CD14-positive monocyte (primary cell): ENCODE measurements at regions not wholly inside any gene's neighbourhood (a gene's known extent, or its start where the extent isn't known, plus 50 kb on each side); places are given as distances from the start of the nearest gene placed in this dataset.

Source experiments
- DNase-seq, 3 donors: peaks; one replicate each; pipeline ENCODE4 v3.0.0-alpha.2; 2011 to 2022
- H2AFZ ChIP-seq: 2 replicates; pipeline ENCODE4 v1.6.0; 2012; ENCODE audit warnings: mild to moderate bottlenecking, low read depth, low read length, inconsistent platforms; ENCODE audit not compliant: insufficient read depth, poor library complexity, severe bottlenecking
- H3K27ac ChIP-seq, 2 donors: 1 replicate in 1 of 2; 2 replicates in 1 of 2; pipeline ENCODE4 v1.5.1; 2012 to 2013; ENCODE audit warnings: low read length in 2 of 2, control low read depth in 1 of 2, inconsistent platforms in 1 of 2, low read depth in 1 of 2, mild to moderate bottlenecking in 1 of 2
- H3K27me3 ChIP-seq, 2 donors: one replicate each; pipeline versions ENCODE4 v1.6.0 to v1.6.1; 2011 to 2013; ENCODE audit warnings: low read length in 2 of 2; ENCODE audit not compliant: control insufficient read depth in 2 of 2, insufficient read depth in 2 of 2
- H3K36me3 ChIP-seq, 2 donors: replicated peaks in 1 of 2; 1 replicate in 1 of 2; 2 replicates in 1 of 2; pipeline versions ENCODE4 v1.5.1 to v1.6.1; 2012 to 2013; ENCODE audit warnings: low read length in 2 of 2, control low read depth in 1 of 2, inconsistent platforms in 1 of 2, mild to moderate bottlenecking in 1 of 2; ENCODE audit not compliant: insufficient read depth in 2 of 2, control insufficient read depth in 1 of 2
- H3K4me1 ChIP-seq, 2 donors: 1 replicate in 1 of 2; 2 replicates in 1 of 2; pipeline versions ENCODE4 v1.5.1 to v1.6.1; 2012 to 2013; ENCODE audit warnings: low read length in 2 of 2, control low read depth in 1 of 2, inconsistent platforms in 1 of 2, mild to moderate bottlenecking in 1 of 2, moderate library complexity in 1 of 2; ENCODE audit not compliant: insufficient read depth in 2 of 2, control insufficient read depth in 1 of 2
- H3K4me2 ChIP-seq: replicated peaks from 2 replicates; pipeline ENCODE3; 2012; ENCODE audit warnings: low read length, moderate library complexity, mild to moderate bottlenecking; ENCODE audit not compliant: poor library complexity, severe bottlenecking; ENCODE audit errors: extremely low read depth
- H3K4me3 ChIP-seq, 3 experiments: fragments of 200-600 bp in 1 of 3; sonication (generic) in 1 of 3; replicated peaks in 1 of 3; 1 replicate in 2 of 3; 2 replicates in 1 of 3; pipeline ENCODE4 v1.5.1; 2011 to 2013; ENCODE audit warnings: low read length in 3 of 3, mild to moderate bottlenecking in 3 of 3, control low read depth in 2 of 3, low read depth in 2 of 3, inconsistent platforms in 1 of 3, moderate library complexity in 1 of 3
- H3K79me2 ChIP-seq: 2 replicates; pipeline ENCODE4 v1.6.0; 2012; ENCODE audit warnings: mild to moderate bottlenecking, control low read depth, inconsistent platforms, low read length, moderate library complexity; ENCODE audit not compliant: insufficient read depth
- H3K9ac ChIP-seq: 2 replicates; pipeline ENCODE4 v1.6.0; 2017; ENCODE audit warnings: low read length, mild to moderate bottlenecking; ENCODE audit not compliant: insufficient read depth, poor library complexity, severe bottlenecking
- H3K9me3 ChIP-seq, 2 donors: replicated peaks in 1 of 2; 1 replicate in 1 of 2; 2 replicates in 1 of 2; pipeline versions ENCODE4 v1.5.1 to v1.6.1; 2012 to 2013; ENCODE audit warnings: low read length in 2 of 2, control low read depth in 1 of 2; ENCODE audit not compliant: control insufficient read depth in 1 of 2, insufficient read depth in 1 of 2
- H4K20me1 ChIP-seq: 2 replicates; pipeline ENCODE4 v1.6.0; 2012; ENCODE audit warnings: mild to moderate bottlenecking, low read length, control low read depth, moderate library complexity; ENCODE audit not compliant: insufficient read depth
- H3K27ac Mint-ChIP-seq, 7 donors: one replicate each; pipeline ENCODE4 v1.8.0; 2020; ENCODE audit warnings: mild to moderate bottlenecking in 7 of 7, mixed read lengths in 7 of 7, moderate library complexity in 6 of 7, inconsistent platforms in 2 of 7
- H3K27me3 Mint-ChIP-seq, 3 donors: one replicate each; pipeline ENCODE4 v1.8.0; 2021 to 2022; ENCODE audit warnings: low read depth in 3 of 3, mild to moderate bottlenecking in 3 of 3, mixed read lengths in 3 of 3, moderate library complexity in 3 of 3, inconsistent platforms in 1 of 3
- H3K36me3 Mint-ChIP-seq, 2 donors: one replicate each; pipeline ENCODE4 v1.8.0; 2020; ENCODE audit warnings: mixed read lengths in 2 of 2, inconsistent platforms in 1 of 2, mild to moderate bottlenecking in 1 of 2
- H3K4me1 Mint-ChIP-seq: one replicate; pipeline ENCODE4 v1.8.0; 2020; ENCODE audit warnings: mild to moderate bottlenecking, mixed read lengths
- H3K4me3 Mint-ChIP-seq, 2 donors: one replicate each; pipeline ENCODE4 v1.8.0; 2020; ENCODE audit warnings: mild to moderate bottlenecking in 2 of 2, mixed read lengths in 2 of 2, moderate library complexity in 1 of 2
- H3K9me3 Mint-ChIP-seq, 7 donors: one replicate each; pipeline ENCODE4 v1.8.0; 2020 to 2022; ENCODE audit warnings: mixed read lengths in 7 of 7, mild to moderate bottlenecking in 6 of 7, moderate library complexity in 6 of 7, inconsistent platforms in 2 of 7
- WGBS: methylation state at CpG from one replicate; pipeline ENCODE4 v1.1.5; 2013; ENCODE audit warnings: missing lambda C conversion rate; ENCODE audit not compliant: insufficient coverage; 5-methylcytosine and 5-hydroxymethylcytosine counted together
- intact Hi-C, 2 donors: fragments of 100-400 bp; cut with micrococcal nuclease; formaldehyde crosslinking; loops; one replicate each; pipeline versions ENCODE4 v1.15.0 to v1.15.1; 2023
- TF ChIP-seq, protein P1 (sequence below): fragments of 200-600 bp; IDR thresholded peaks from one replicate; pipeline ENCODE4 v1.8.0; 2022; ENCODE audit warnings: antibody characterized with exemption, mild to moderate bottlenecking

DNA sequence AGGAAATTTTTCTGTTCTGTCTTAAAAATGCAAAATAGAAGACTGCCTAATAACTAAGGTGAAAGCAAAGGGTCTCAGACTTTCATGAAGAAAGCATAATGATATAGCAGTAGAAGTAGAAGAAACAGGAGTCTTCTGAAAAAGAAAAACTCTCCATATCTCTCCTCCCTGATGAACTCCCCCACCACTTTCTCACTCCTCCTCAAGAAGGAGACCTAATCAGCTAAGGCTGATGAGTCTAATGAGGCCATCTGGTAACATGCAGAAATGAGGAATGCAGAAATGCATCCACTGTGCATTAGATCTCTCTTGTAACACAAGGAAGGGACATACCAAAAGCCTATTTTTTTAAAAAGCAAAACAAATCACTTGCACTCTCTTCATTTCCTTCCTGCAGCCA lies 273.7 kb upstream of the UBE2E3 start:
- Histone ChIP-seq H3K4me1 (peaks cover 0 to 7% of the 10 kb centered on the region in 2 donors), H3K36me3 (no peaks in the 10 kb centered on the region), H3K9me3 (no peaks in the 10 kb centered on the region), H3K9ac (no peak overlapping the region), H3K4me3 (no peak overlapping the region), H2AFZ (no peak overlapping the region), H3K4me2 (no peak overlapping the region), H3K27me3 (no peaks in the 10 kb centered on the region), H3K27ac (no peak overlapping the region), H4K20me1 (no peaks in the 10 kb centered on the region), H3K79me2 (no peaks in the 10 kb centered on the region)
- H3K9me3 Mint-ChIP-seq: peaks cover 0 to 2% (median 0%) of the 10 kb centered on the region in 7 donors
- DNase-seq: no peak
- no peak overlapping the region for H3K4me3 Mint-ChIP-seq
- H3K27ac Mint-ChIP-seq: no peak overlapping the region
- TF ChIP-seq, protein P1, sequence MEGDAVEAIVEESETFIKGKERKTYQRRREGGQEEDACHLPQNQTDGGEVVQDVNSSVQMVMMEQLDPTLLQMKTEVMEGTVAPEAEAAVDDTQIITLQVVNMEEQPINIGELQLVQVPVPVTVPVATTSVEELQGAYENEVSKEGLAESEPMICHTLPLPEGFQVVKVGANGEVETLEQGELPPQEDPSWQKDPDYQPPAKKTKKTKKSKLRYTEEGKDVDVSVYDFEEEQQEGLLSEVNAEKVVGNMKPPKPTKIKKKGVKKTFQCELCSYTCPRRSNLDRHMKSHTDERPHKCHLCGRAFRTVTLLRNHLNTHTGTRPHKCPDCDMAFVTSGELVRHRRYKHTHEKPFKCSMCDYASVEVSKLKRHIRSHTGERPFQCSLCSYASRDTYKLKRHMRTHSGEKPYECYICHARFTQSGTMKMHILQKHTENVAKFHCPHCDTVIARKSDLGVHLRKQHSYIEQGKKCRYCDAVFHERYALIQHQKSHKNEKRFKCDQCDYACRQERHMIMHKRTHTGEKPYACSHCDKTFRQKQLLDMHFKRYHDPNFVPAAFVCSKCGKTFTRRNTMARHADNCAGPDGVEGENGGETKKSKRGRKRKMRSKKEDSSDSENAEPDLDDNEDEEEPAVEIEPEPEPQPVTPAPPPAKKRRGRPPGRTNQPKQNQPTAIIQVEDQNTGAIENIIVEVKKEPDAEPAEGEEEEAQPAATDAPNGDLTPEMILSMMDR: no peak
- peaks cover 0 to 2% (median 1%) of the 10 kb centered on the region in 3 donors for H3K27me3 Mint-ChIP-seq
- intact Hi-C loops: no loop called here
- no peaks in the 10 kb centered on the region for H3K36me3 Mint-ChIP-seq
- H3K4me1 Mint-ChIP-seq: no peaks in the 10 kb centered on the region

DNA sequence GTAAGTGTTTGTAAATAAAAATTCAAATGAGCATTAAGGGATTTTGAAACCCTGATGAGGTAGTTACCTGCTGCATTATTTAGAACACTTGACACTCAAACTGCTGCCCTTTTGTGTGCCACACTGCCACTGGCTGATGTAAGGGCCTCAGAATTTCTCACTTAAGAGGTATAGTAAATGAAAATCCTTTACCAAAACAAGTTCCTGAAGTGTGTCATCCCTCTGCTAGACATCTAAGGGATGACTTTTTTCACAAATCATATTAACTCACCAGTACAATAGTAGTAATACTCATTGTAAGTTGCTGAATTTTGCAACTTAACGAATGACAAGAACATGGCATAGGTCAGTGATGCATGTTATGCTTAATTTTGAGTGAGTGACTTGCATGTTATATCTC lies 274.9 kb upstream of the UBE2E3 start:
- no peaks in the 10 kb centered on the region for H3K36me3 Mint-ChIP-seq
- H3K27ac Mint-ChIP-seq: no peak overlapping the region
- intact Hi-C loops: no loop called here
- no CpG with 5 or more reads among the region's 1 CpG for WGBS
- Histone ChIP-seq H3K4me2 (no peak overlapping the region), H3K4me3 (no peak overlapping the region), H3K27me3 (no peaks in the 10 kb centered on the region), H3K27ac (no peak overlapping the region), H3K79me2 (no peaks in the 10 kb centered on the region), H3K36me3 (no peaks in the 10 kb centered on the region), H3K9me3 (no peaks in the 10 kb centered on the region), H3K9ac (no peak overlapping the region), H4K20me1 (no peaks in the 10 kb centered on the region), H2AFZ (no peak overlapping the region), H3K4me1 (peaks cover 0 to 7% of the 10 kb centered on the region in 2 donors)
- no peaks in the 10 kb centered on the region for H3K4me1 Mint-ChIP-seq
- TF ChIP-seq, protein P1: no peak
- peaks cover 0 to 2% (median 0%) of the 10 kb centered on the region in 7 donors for H3K9me3 Mint-ChIP-seq
- H3K4me3 Mint-ChIP-seq: no peak overlapping the region
- peaks cover 0 to 2% (median 1%) of the 10 kb centered on the region in 3 donors for H3K27me3 Mint-ChIP-seq
- no peak for DNase-seq
